Ishikawa (cell line): ENCODE measurements at regions not wholly inside any gene's neighbourhood (a gene's known extent, or its start where the extent isn't known, plus 50 kb on each side); places are given as distances from the start of the nearest gene placed in this dataset.

Experiments
- CEBPB ChIP-seq: IDR thresholded peaks from 2 replicates; pipeline ENCODE4 v1.6.1; 2012
- CREB1 ChIP-seq: IDR thresholded peaks from 2 replicates; pipeline ENCODE4 v1.6.1; 2012; ENCODE audit warnings: low read depth
- EGR1 ChIP-seq: IDR thresholded peaks from 2 replicates; pipeline ENCODE4 v1.6.1; 2012
- EP300 ChIP-seq: IDR thresholded peaks from 2 replicates; pipeline ENCODE4 v1.6.1; 2012; ENCODE audit warnings: borderline replicate concordance
- FOXM1 ChIP-seq: IDR thresholded peaks from 2 replicates; pipeline ENCODE4 v1.6.1; 2012; ENCODE audit warnings: low read depth, borderline replicate concordance
- MAX ChIP-seq: IDR thresholded peaks from 2 replicates; pipeline ENCODE4 v1.6.1; 2012
- NFIC ChIP-seq: IDR thresholded peaks from 2 replicates; pipeline ENCODE4 v1.6.1; 2012
- RAD21 ChIP-seq: IDR thresholded peaks from 2 replicates; pipeline ENCODE4 v1.6.1; 2012; ENCODE audit warnings: low read depth
- REST ChIP-seq: IDR thresholded peaks from 2 replicates; pipeline ENCODE4 v1.6.1; 2012; ENCODE audit warnings: low read depth, mild to moderate bottlenecking
- TAF1 ChIP-seq: IDR thresholded peaks from 2 replicates; pipeline ENCODE4 v1.6.1; 2012; ENCODE audit warnings: low read depth, mild to moderate bottlenecking
- TCF12 ChIP-seq: IDR thresholded peaks from 2 replicates; pipeline ENCODE4 v1.6.1; 2012; ENCODE audit warnings: low read depth
- TEAD4 ChIP-seq: IDR thresholded peaks from 2 replicates; pipeline ENCODE4 v1.6.1; 2012
- YY1 ChIP-seq: IDR thresholded peaks from 2 replicates; pipeline ENCODE4 v1.6.1; 2012; ENCODE audit warnings: low read depth
- ZBTB7A ChIP-seq: IDR thresholded peaks from 2 replicates; pipeline ENCODE4 v1.6.1; 2012; ENCODE audit warnings: low read depth

DNA sequence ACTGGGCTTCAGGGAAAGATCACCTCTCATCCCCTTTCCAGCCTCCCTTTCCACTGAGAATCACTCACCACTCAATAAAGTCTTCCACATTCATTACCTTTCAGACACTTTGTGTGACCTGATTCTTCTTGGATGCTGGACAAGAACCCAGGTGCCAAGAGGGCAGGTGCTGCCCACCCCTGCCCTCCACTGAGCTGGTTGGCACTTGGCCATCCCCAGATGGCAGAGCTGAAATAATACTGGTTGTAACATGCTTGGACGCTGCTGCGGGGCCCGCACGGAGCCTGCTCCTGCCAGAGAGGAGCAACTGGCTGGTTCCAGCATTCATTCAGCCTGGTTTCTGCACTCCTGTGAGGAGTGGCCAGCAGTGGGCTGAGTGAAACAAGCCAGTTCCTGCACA, 386.7 kb upstream of the CCDC196 start:
- TF ChIP-seq TEAD4 = no peak
- TF ChIP-seq MAX = no peak
- TF ChIP-seq RAD21 = no peak
- no peak for TF ChIP-seq TAF1
- no peak for TF ChIP-seq REST
- TF ChIP-seq EP300 = no peak
- TF ChIP-seq FOXM1 = no peak
- TF ChIP-seq NFIC = no peak
- no peak for TF ChIP-seq YY1
- no peak for TF ChIP-seq CEBPB
- TF ChIP-seq CREB1 = no peak
- TF ChIP-seq EGR1 = no peak
- no peak for TF ChIP-seq TCF12
- no peak for TF ChIP-seq ZBTB7A
